ENCODE measurements at regions not wholly inside any gene's neighbourhood (a gene's known extent, or its start where the extent isn't known, plus 50 kb on each side); places are given as distances from the start of the nearest gene placed in this dataset.

DNA sequence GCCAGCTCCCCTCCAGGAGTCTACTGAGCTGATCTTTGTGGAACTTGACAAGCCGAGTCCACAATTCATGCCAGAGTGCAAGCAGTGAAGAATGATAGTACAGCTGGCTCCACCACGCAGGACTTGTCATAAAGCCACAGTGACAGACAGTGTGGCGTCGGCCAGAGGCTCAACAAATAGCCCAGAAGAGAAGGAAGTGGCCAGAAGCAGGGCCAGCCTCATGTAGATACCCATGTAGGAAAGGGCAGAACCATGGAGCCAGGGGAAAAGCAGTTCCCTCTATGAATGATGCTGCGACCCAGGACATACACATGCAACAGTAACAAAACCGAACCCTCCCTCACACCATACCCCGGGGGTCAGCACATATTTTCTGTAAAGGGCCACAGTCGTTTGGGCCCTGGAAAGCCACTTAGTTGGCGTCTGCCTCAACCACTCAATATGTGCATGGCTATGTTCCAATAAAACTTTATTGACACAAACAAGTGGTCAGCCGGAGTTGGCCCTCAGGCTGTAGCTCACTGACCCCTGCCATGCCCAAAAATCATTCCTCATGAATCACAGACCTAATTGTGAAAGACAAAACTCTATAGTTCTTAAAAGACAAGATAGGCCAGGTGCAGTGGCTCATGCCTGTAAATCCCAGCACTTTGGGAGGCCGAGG lies 161.4 kb downstream of the BRD1 start:
- no peak overlapping the region for H3K4me3 ChIP-seq (ENCODE audit: low read depth, low read length)
- TF ChIP-seq, protein P1, sequence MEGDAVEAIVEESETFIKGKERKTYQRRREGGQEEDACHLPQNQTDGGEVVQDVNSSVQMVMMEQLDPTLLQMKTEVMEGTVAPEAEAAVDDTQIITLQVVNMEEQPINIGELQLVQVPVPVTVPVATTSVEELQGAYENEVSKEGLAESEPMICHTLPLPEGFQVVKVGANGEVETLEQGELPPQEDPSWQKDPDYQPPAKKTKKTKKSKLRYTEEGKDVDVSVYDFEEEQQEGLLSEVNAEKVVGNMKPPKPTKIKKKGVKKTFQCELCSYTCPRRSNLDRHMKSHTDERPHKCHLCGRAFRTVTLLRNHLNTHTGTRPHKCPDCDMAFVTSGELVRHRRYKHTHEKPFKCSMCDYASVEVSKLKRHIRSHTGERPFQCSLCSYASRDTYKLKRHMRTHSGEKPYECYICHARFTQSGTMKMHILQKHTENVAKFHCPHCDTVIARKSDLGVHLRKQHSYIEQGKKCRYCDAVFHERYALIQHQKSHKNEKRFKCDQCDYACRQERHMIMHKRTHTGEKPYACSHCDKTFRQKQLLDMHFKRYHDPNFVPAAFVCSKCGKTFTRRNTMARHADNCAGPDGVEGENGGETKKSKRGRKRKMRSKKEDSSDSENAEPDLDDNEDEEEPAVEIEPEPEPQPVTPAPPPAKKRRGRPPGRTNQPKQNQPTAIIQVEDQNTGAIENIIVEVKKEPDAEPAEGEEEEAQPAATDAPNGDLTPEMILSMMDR (IDR thresholded peaks at IDR 0.05; ENCODE audit: borderline replicate concordance, insufficient read depth, low read depth, low read length): no peak

DNA sequence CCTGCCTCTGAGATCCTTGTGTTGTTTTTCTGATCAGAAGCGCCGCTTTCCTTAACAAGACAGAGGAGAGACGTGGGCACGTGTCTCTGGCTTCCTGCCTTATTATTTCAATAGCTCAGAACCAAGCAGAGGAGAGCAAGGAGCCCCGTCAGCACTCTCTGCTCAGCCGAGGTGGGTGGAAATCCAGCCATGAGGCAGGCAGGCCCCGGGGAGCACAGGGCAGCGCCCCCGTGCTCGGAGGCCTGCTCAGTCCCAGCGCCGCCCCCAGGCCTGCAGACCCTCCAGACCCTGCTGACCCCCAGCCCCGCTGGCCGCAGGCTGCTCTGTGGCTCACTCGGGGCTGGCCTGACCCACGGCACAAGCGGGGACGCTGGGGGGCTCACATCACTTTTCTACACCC lies 162.8 kb downstream of the BRD1 start:
- no peak overlapping the region for H3K4me3 ChIP-seq (ENCODE audit: low read depth, low read length)
- TF ChIP-seq, protein P1 (IDR thresholded peaks at IDR 0.05; ENCODE audit: borderline replicate concordance, insufficient read depth, low read depth, low read length): no peak

DNA sequence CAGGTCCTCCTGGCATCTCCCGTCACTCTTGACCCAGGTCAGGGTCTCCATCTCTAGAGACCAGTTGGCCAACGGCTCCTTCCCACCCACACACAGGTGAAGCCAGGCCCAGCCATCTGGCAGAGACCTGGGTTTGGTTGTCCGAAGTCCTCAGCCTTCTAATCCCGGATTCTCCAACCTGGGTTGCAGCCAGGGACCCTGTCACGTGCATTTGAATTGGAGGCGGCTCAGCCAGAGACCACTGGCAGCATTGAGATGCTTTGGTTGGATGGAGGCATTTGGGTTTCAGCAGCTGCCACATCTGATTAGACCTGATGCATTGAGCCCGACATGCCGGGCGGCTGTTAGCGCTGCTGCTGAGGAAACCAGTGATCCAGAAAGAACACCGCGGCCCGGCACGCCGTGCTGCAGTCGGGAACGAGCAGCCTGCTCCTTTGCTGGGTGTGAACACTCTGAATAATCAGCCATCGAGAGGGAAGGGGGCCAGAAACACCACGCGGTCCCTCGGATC lies 163.2 kb downstream of the BRD1 start:
- TF ChIP-seq, protein P1 (IDR thresholded peaks at IDR 0.05; ENCODE audit: borderline replicate concordance, insufficient read depth, low read depth, low read length): no peak
- H3K4me3 ChIP-seq (ENCODE audit: low read depth, low read length): no peak overlapping the region

DNA sequence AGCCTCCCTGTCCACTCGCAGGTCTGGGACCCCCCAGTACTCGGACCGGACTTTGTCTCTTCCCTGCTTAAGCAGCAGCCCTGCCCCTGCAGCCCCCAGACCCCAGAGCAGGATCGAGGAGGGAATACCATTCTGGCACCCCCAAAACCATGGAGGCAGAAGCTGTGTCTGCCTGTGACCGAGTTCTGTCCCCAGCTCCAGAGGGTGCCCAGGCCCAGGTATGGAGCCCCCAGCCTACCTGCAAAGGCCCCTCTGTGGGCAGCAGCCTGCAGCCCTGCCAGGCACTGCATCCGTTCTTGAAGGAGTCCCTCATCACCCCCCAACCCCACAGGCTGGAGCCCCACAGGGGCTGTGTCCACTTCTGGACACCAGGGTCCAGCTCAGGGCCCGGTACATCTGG lies 163.8 kb downstream of the BRD1 start:
- H3K4me3 ChIP-seq (ENCODE audit: low read depth, low read length): no peak overlapping the region
- TF ChIP-seq, protein P1 (IDR thresholded peaks at IDR 0.05; ENCODE audit: borderline replicate concordance, insufficient read depth, low read depth, low read length): no peak

DNA sequence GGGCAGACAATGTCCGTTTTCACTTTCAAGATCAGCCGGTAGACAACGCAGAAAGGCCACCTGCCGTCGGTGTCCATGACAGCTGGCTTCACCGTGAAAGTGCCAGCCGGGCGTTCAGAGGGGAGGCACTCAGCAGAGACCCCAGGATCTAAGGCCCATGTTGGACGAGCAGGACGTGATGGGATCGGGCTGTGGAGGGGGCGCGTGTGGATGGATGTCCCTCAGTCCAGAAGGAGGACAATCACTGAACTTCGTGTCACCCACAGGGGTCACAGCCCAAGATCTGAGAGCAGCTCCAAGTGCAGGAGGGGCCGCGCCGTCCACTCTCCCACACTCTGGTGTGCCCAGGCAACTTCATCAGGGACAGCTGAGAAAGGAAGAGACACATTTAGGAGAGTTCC lies 164.4 kb downstream of the BRD1 start:
- no peak overlapping the region for H3K4me3 ChIP-seq (ENCODE audit: low read depth, low read length)
- TF ChIP-seq, protein P1 (IDR thresholded peaks at IDR 0.05; ENCODE audit: borderline replicate concordance, insufficient read depth, low read depth, low read length): no peak

DNA sequence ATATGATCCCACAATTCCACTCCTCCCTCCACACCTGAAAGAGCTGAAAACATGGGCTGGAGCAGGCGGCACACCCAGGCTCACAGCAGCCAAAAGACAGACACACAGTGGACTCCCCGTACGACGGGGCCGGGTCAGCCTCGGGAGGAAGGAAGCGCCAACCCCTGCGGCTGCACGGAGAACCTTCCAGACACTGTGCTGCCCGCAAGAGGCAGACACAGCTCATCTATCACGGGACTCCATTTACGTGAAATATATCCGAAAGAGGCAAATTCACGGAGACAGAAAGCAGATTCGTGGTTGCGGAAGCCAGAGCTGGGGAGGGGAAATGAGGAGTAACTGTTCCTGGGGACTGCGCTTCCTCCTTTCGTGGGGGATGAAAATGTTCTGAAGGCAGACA lies 165.0 kb downstream of the BRD1 start:
- H3K4me3 ChIP-seq (ENCODE audit: low read depth, low read length): no peak overlapping the region
- TF ChIP-seq, protein P1 (IDR thresholded peaks at IDR 0.05; ENCODE audit: borderline replicate concordance, insufficient read depth, low read depth, low read length): no peak
